Kidney (tissue), 13 donors: ENCODE measurements at regions not wholly inside any gene's neighbourhood (a gene's known extent, or its start where the extent isn't known, plus 50 kb on each side); places are given as distances from the start of the nearest gene placed in this dataset.

ENCODE experiments used
- DNase-seq, 5 donors: peaks; one replicate each; pipeline ENCODE4 v3.0.0-alpha.2; 2013 to 2020
- FAIRE-seq: peaks from 2 replicates; lab custom pipeline; 2012; peaks lifted over from hg19 to GRCh38; lab: Jason Lieb, UNC
- H3K27ac ChIP-seq, 2 donors: one replicate each; pipeline ENCODE4 v1.7.0; 2013; ENCODE audit warnings: low read depth in 2 of 2, low read length in 2 of 2, inconsistent platforms in 1 of 2
- H3K27me3 ChIP-seq: one replicate; pipeline ENCODE4 v1.7.1; 2013; ENCODE audit warnings: low read length, inconsistent platforms; ENCODE audit not compliant: control insufficient read depth, insufficient read depth
- H3K36me3 ChIP-seq, 3 donors: one replicate each; pipeline versions ENCODE4 v1.7.0 to v1.7.1; 2013; ENCODE audit warnings: low read length in 3 of 3, control low read depth in 1 of 3, inconsistent platforms in 1 of 3; ENCODE audit not compliant: insufficient read depth in 3 of 3, control insufficient read depth in 2 of 3
- H3K4me1 ChIP-seq, 3 donors: one replicate each; pipeline versions ENCODE4 v1.7.0 to v1.7.1; 2013; ENCODE audit warnings: low read length in 3 of 3, inconsistent platforms in 1 of 3, low read depth in 1 of 3; ENCODE audit not compliant: control insufficient read depth in 2 of 3, insufficient read depth in 2 of 3
- H3K4me3 ChIP-seq, 3 donors: one replicate each; pipeline versions ENCODE4 v1.7.0 to v1.8.1; 2013; ENCODE audit warnings: low read length in 3 of 3, control low read depth in 1 of 3, inconsistent platforms in 1 of 3
- H3K9ac ChIP-seq, 3 donors: one replicate each; pipeline versions ENCODE4 v1.7.0 to v1.7.1; 2013; ENCODE audit warnings: low read length in 3 of 3, control low read depth in 1 of 3, inconsistent platforms in 1 of 3
- H3K9me3 ChIP-seq, 3 donors: one replicate each; pipeline versions ENCODE4 v1.7.0 to v1.7.1; 2013; ENCODE audit warnings: low read length in 3 of 3, control low read depth in 1 of 3, inconsistent platforms in 1 of 3; ENCODE audit not compliant: control insufficient read depth in 2 of 3, insufficient read depth in 1 of 3
- CTCF ChIP-seq: IDR thresholded peaks from 3 replicates; pipeline ENCODE4 v1.5.1; 2012; ENCODE audit warnings: mild to moderate bottlenecking, moderate library complexity, borderline replicate concordance; ENCODE audit not compliant: insufficient read depth; ENCODE audit errors: extremely low read depth
- intact Hi-C: fragments of 100-400 bp; cut with DNase I; formaldehyde crosslinking; loops from one replicate; pipeline ENCODE4 v1.11.1; 2022
- donor health status: control.
- donor health status: control.
- donor health status: control.
- donor health status: control.
- donor health status: control.
- donor health status: DM: yes; HTN: yes; CAD: no.
- donor health status: Normal renal cell carcinoma (clear cell type).

GRCh38 chr1:38587766-38588165 lies 271.8 kb downstream of the RRAGC start:
- Histone ChIP-seq H3K36me3 (no peaks in the 10 kb centered on the region), H3K27me3 (no peaks in the 10 kb centered on the region), H3K4me1 (no peaks in the 10 kb centered on the region), H3K9me3 (no peaks in the 10 kb centered on the region), H3K4me3 (no peak overlapping the region), H3K9ac (no peak overlapping the region), H3K27ac (no peak overlapping the region)
- intact Hi-C loops, result no loop called here
- FAIRE-seq (no peak), DNase-seq (peak in 3 of 5 donors; percentile 26 to 54 (median 44))
- TF ChIP-seq CTCF, result no peak

- no peaks in the 10 kb centered on the region for H3K9me3 ChIP-seq
- no peaks in the 10 kb centered on the region for H3K27me3 ChIP-seq
- intact Hi-C loops, result no loop called here
- peak in 4 of 5 donors; percentile 37 to 57 (median 47) for DNase-seq
- H3K27ac ChIP-seq, result no peak overlapping the region
- H3K36me3 ChIP-seq, result no peaks in the 10 kb centered on the region
- H3K9ac ChIP-seq, result no peak overlapping the region
- FAIRE-seq, result no peak
- peak; percentile 71 for TF ChIP-seq CTCF
- no peak overlapping the region for H3K4me3 ChIP-seq
- no peaks in the 10 kb centered on the region for H3K4me1 ChIP-seq
Observed at GRCh38 chr1:38586993-38587646, 272.5 kb downstream of the RRAGC start.

GRCh38 chr1:38585971-38586370 lies 273.6 kb downstream of the RRAGC start:
- Histone ChIP-seq H3K4me1 (no peaks in the 10 kb centered on the region), H3K27me3 (no peaks in the 10 kb centered on the region), H3K27ac (no peak overlapping the region), H3K9me3 (no peaks in the 10 kb centered on the region), H3K4me3 (no peak overlapping the region), H3K9ac (no peak overlapping the region), H3K36me3 (no peaks in the 10 kb centered on the region)
- FAIRE-seq (no peak), DNase-seq (peak in 1 of 5 donors; percentile 19)
- TF ChIP-seq CTCF, result no peak
- intact Hi-C loops, result no loop called here

GRCh38 chr1:38585460-38585859 lies 274.1 kb downstream of the RRAGC start:
- no peaks in the 10 kb centered on the region for H3K36me3 ChIP-seq
- H3K4me1 ChIP-seq, result no peaks in the 10 kb centered on the region
- H3K9ac ChIP-seq, result no peak overlapping the region
- intact Hi-C loops, result no loop called here
- DNase-seq (peak in 1 of 5 donors; percentile 7), FAIRE-seq (no peak)
- H3K27me3 ChIP-seq, result no peaks in the 10 kb centered on the region
- no peaks in the 10 kb centered on the region for H3K9me3 ChIP-seq
- TF ChIP-seq CTCF, result no peak
- no peak overlapping the region for H3K4me3 ChIP-seq
- no peak overlapping the region for H3K27ac ChIP-seq
